ENCODE measurements at regions not wholly inside any gene's neighbourhood (a gene's known extent, or its start where the extent isn't known, plus 50 kb on each side); places are given as distances from the start of the nearest gene placed in this dataset.

- TF ChIP-seq CTCF (IDR thresholded peaks at IDR 0.05; ENCODE audit: insufficient read depth, low read depth, low read length): no peak
- no peak for DNase-seq (ENCODE audit: low read depth)
- Histone ChIP-seq H3K36me3 (ENCODE audit: control insufficient read depth, insufficient read depth, low read length) (no peaks in the 10 kb centered on the region), H3K4me3 (ENCODE audit: low read depth, low read length) (no peak overlapping the region), H3K27me3 (ENCODE audit: control insufficient read depth, insufficient read depth, low read length) (no peaks in the 10 kb centered on the region)
- ChIA-PET POLR2A (no interaction called here), CTCF (interaction anchor here (0.6 kb wide), 1 partner anchor 16 kb away, joined by 3 read pairs; no protein-coding TSS in a partner anchor)
These were observed 2085.4 kb upstream of the RAG2 start for GRCh38 chr11:38683484-38683883.

- DNase-seq (ENCODE audit: low read depth): no peak
- TF ChIP-seq CTCF (IDR thresholded peaks at IDR 0.05; ENCODE audit: insufficient read depth, low read depth, low read length): no peak
- Histone ChIP-seq H3K27me3 (ENCODE audit: control insufficient read depth, insufficient read depth, low read length) (no peaks in the 10 kb centered on the region), H3K4me3 (ENCODE audit: low read depth, low read length) (no peak overlapping the region), H3K36me3 (ENCODE audit: control insufficient read depth, insufficient read depth, low read length) (no peaks in the 10 kb centered on the region)
- CTCF ChIA-PET: no interaction called here
- POLR2A ChIA-PET: no interaction called here
These were observed 2082.7 kb upstream of the RAG2 start for GRCh38 chr11:38680746-38681145.

- POLR2A ChIA-PET: no interaction called here
These were observed 2082.1 kb upstream of the RAG2 start for GRCh38 chr11:38680166-38680565.

GRCh38 chr11:38672445-38672844 is 2074.4 kb upstream of the RAG2 start:
- no peaks in the 10 kb centered on the region for H3K27me3 ChIP-seq (ENCODE audit: control insufficient read depth, insufficient read depth, low read length)
- no peaks in the 10 kb centered on the region for H3K36me3 ChIP-seq (ENCODE audit: control insufficient read depth, insufficient read depth, low read length)
- H3K4me3 ChIP-seq (ENCODE audit: low read depth, low read length): no peak overlapping the region
- CTCF ChIA-PET: no interaction called here
- TF ChIP-seq CTCF (IDR thresholded peaks at IDR 0.05; ENCODE audit: insufficient read depth, low read depth, low read length): no peak
- POLR2A ChIA-PET: no interaction called here
- no peak for DNase-seq (ENCODE audit: low read depth)

More at GRCh38 chr11:38680166-38680565, 2082.1 kb upstream of the RAG2 start:
- no peak for TF ChIP-seq CTCF (IDR thresholded peaks at IDR 0.05; ENCODE audit: insufficient read depth, low read depth, low read length)
- Histone ChIP-seq H3K27me3 (ENCODE audit: control insufficient read depth, insufficient read depth, low read length) (no peaks in the 10 kb centered on the region), H3K36me3 (ENCODE audit: control insufficient read depth, insufficient read depth, low read length) (no peaks in the 10 kb centered on the region), H3K4me3 (ENCODE audit: low read depth, low read length) (no peak overlapping the region)
- no peak for DNase-seq (ENCODE audit: low read depth)
- CTCF ChIA-PET: no interaction called here

- Histone ChIP-seq H3K4me3 (ENCODE audit: low read depth, low read length) (no peak overlapping the region), H3K27me3 (ENCODE audit: control insufficient read depth, insufficient read depth, low read length) (no peaks in the 10 kb centered on the region), H3K36me3 (ENCODE audit: control insufficient read depth, insufficient read depth, low read length) (no peaks in the 10 kb centered on the region)
- TF ChIP-seq CTCF (IDR thresholded peaks at IDR 0.05; ENCODE audit: insufficient read depth, low read depth, low read length): no peak
- ChIA-PET POLR2A (no interaction called here), CTCF (no interaction called here)
- no peak for DNase-seq (ENCODE audit: low read depth)
These were observed 2069.3 kb upstream of the RAG2 start for GRCh38 chr11:38667359-38667758.
